ENCODE measurements at regions not wholly inside any gene's neighbourhood (a gene's known extent, or its start where the extent isn't known, plus 50 kb on each side); places are given as distances from the start of the nearest gene placed in this dataset.

DNA sequence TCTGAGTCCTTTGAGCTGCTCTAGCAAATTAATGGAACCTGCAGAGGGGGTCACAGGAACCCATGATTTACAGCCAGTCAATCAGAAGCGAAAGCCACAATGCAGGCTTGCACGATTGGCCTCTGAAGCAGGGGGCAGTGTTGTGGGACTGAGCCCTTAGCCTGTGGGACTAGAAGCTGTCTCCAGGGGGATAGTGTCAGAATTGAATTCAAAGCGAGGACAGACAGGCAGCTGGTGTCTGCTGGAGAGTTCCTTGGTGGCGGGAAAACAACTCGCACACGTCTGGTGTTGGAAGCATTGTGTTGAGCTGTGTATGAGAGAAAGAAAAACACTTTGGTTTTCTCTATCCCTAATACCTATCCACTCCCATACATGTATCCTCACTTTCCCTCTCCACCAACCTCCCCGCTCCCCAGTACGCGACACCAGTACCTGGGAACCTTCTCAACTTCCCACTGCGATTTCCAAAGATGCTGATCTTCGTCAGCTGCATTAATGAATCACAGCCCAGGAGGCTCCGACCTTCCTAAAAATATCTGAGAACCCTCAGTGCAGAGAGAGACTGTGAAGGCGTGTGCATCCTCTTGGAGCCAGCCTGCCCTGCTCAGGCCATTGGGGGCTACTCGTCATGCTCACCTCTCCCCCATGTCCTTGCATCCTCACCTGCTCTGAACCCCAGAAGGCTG lies 88.2 kb downstream of the HS1BP3 start:
- no peak for DNase-seq

DNA sequence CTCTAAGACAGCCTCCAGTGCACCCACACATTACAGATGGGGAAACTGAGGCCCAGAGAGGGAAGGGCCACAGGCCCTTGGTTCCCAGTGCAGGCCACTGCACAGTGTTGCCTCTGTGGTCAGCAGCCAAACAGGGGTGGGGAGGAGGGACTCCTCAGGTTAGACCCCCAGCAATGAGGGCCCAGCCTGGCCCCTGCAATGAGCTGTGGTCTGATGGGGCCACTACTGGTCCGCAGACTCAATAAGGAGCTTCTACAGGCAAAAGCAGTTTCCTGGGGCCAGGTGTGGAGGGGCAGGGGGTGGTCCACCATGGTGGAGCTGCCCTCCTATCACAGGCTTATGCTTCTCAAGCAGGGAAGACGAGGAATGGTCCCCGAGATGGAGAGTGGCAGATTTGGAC lies 87.6 kb downstream of the HS1BP3 start:
- DNase-seq = no peak

DNA sequence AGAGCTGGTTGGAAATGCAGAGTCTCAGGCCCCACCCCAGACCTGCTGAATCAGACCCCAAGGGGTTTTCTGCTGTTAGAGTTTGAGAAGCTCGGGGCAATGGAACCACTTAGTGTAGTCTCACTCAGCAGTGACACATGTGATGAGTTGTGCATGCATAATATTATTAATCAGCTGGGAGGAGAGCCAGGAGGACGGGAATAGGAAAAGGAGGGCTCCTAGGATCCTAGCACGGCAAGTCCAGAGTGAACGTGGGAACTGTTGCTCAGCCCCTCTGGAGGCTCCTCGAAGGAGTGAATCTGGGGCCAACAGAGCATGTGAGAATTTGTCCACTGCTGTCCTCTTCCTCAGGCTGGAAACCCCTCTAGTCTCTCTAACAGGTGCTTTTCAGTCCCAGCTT lies 87.1 kb downstream of the HS1BP3 start:
- no peak for DNase-seq

DNA sequence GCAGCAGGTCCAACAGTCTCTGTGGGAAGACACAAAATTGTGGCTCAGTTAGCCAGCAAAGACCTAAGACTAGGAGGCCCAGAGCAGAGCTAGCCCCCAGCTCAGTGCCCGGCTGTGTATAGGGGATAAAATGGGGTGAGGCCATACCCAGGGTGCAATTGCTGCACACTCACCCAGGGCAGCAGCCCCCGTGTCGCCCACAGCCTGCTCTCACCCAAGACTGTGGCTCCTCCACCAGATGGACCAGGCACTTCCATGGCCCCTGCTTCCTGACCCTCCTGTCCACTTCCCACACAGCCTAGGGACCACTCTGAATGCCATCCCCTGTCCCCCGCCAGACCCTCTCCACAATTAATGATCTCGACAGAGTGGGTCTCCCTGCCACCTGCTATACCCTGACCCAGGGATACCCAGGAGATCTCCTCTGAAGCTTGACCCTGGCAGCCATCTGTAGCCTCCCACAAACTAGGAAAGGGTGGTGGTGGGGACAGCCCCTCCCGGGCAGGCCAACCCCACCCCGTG lies 85.7 kb downstream of the HS1BP3 start:
- no peak for DNase-seq

DNA sequence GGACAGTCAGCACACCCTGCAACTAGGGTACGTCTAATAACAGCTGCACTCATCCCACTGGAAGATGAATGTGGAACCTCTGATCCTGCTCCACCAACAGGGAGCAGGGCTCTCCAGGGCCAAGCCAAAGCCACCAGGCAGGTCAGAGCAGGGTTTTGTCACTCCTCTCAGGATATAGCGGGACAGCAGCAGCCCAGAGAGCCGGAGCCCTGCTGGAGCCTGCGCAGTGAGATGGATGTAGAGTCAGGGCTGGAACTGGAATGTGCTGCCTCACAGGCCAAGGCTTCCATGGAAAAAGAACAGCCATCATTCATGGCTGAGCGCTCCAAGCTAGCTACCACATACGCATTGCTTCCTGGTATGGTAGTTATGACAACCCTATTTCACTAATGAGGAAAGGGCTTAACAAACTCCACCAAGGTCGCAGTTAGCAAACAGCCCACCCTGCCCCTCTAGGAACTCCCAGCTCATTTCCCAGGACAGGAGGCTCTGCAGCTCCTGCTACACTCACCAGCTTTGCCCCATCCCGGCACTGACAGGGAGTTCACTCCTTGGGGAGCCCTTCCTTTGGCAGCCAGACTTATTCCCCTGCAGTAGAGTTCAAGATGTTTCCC lies 85.2 kb downstream of the HS1BP3 start:
- no peak for DNase-seq

GRCh38 chr2:20566331-20566730 lies 84.6 kb downstream of the HS1BP3 start:
- no peak for DNase-seq

DNA sequence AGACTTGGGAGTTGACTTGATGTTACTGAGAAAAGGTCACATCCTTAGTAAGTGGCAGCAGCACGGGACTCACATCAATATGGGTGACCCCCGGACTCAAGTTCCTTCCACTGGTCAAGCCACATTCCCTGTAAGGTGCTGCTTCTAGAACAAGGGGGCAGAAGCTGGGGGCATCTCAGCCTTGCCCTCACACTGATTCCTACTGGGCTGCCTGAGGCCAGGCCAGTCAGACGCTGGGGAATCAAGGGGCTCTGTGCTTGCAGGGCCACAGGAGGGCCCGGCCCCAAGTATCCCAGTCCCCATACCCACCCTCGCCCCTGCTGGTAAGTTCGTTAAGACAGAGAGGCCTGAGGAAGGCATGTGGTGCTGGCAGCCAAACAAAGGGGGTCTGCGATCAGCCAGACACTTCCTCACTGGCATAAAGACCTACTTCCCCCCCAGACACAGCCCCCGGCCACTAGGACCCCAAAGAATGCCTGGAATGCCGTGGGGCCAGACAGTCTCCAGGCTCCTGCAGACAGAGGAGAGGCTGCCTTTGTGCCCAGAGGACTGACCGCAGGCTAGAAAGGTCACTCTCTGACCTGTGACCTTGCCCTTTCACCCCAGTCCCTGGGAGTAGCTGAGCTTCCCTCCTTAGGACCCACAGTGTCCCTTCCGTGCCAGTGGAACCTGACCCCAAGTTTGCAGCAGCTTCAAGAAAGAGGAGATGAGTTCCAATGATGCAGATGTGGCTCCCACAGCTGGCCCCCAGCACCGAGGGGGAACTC lies 83.6 kb downstream of the HS1BP3 start:
- DNase-seq = no peak
